GM21367 (cell line): ENCODE measurements at regions not wholly inside any gene's neighbourhood (a gene's known extent, or its start where the extent isn't known, plus 50 kb on each side); places are given as distances from the start of the nearest gene placed in this dataset.
"Not testable (repeated sequence)": the region's sequence is repeated elsewhere in the genome, so short reads cannot be mapped to it uniquely, and the experiment has no call there.

Experiments used
- ATAC-seq: cut with Tn5 transposase; IDR thresholded peaks from one replicate; pipeline ENCODE4 v1.9.1; 2021; ENCODE audit not compliant: unreplicated experiment

DNA sequence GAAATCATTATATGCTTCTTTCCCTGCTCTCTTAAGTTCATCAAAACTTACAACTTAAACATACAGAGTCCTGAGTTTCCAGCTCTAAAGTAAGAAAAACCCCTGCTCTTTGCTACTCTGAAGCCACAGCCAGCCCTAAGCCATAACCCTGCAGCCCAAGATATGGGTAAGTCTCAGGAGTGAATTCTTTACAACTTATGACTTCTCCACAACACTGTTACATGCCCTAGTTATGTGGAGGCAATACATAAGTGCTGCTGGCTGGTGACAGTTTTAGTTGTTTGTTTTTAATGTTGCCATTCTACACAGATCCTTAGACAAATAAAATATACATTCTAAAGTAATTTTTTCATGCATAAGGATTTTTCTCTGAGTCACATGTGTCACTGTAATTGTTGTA is 100.2 kb downstream of the FBXO8 start:
- no peak for ATAC-seq

- ATAC-seq = no peak
These were observed 101.6 kb downstream of the FBXO8 start for GRCh38 chr4:174181827-174182226.

- ATAC-seq = no peak
These were observed 105.9 kb downstream of the FBXO8 start for GRCh38 chr4:174177536-174177935.

GRCh38 chr4:174175836-174176235 is 107.6 kb downstream of the FBXO8 start:
- not testable (repeated sequence) for ATAC-seq

DNA sequence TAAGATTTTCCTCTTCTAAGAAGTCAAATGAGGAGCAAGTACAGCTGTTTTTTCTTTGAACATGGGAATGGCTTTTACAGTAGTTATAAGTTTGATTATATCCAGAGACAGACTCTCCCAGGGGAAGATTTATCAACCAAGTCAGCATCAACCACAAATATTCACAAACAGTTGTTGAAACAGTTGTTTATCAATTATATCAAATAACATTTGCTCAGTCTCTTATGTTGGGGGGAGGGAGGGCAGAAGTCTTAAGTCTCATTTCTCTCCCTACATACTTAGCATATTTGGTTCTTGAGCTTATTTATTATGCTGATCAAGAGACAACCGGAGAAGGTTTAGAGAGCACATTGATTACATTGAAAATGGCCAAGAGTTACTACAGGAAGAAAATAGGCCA is 110.1 kb downstream of the FBXO8 start:
- ATAC-seq = no peak

- ATAC-seq = no peak
These were observed 111.2 kb downstream of the FBXO8 start for GRCh38 chr4:174172274-174172673.

- no peak for ATAC-seq
These were observed 112.6 kb downstream of the FBXO8 start for GRCh38 chr4:174170906-174171305.

- ATAC-seq = no peak
These were observed 113.4 kb downstream of the FBXO8 start for GRCh38 chr4:174170091-174170490.

DNA sequence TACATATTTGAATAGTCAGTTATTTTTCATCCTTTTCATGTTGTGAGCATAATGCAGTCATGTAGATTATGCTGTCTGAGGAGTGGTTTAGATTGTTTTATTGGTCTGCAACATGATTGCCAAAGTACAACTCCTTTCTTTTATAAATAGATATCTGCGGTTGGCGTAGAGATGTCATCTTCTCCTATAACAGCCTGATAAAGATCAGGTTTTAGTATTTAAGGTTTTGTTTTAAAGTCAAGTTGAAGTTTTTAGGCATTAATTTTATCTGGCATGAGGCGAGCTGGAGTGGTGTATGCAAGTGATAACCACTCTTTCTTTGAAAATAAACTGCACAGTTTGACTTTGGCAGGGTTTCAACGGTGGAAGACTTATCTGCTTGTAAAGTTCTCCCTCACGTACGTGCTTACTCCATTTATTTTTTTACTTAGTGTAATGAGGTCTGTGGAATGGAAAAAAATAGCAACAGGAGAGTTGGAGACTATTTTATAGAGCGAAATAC is 126.3 kb downstream of the FBXO8 start:
- no peak for ATAC-seq

- peak; percentile 96 for ATAC-seq
These were observed 127.1 kb downstream of the FBXO8 start for GRCh38 chr4:174156239-174156826.

DNA sequence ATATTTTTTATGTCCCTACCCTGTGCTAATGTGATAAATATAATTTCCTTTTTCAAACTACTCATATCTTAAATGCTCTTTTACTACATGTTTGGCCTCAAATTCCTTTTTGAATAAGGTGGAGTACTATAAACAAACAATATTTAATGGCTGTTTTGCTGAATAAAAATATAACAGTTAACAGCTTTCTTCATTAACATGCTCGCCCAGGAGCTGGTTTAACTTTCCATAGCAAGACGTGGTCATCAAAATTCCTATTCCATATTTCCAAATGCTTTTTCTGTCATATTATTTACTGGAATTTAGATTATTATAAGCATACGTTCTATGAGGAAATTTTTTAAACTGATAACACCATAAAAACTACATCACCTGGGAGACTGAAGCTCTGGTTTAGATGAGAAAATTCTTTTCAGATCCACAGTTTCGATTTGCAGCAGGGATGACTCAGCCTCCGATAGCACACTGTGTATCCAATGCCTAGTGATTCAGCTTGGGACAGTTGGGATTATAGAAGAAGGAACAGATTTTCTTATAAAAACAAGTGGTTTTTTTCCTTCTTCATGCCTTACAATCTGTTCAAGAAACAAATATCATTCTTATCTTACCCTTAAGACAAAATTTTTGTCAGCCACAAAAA is 129.1 kb downstream of the FBXO8 start:
- ATAC-seq = no peak

- ATAC-seq = no peak
These were observed 130.6 kb downstream of the FBXO8 start for GRCh38 chr4:174152717-174153466.

DNA sequence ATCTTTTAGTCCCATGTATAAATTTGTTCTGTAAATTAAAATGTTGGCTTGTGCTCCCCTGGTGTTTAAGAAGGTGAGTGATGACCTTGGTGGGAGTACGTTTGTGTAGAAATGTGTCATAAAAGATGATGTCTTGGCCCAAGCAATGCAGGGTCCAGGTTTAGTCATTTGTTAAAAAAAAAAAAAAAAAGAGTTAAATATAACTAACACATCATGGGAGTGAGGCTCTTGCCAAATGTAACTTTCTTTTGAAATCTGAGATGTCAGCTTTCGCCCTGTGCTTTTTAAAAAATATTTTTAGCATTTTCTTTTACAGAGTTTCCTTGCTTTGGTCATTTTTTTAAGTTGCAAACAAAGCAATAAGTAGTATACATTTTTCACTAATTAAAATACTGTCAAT is 135.6 kb downstream of the FBXO8 start:
- no peak for ATAC-seq

- no peak for ATAC-seq
These were observed 139.4 kb downstream of the FBXO8 start for GRCh38 chr4:174144106-174144505.

DNA sequence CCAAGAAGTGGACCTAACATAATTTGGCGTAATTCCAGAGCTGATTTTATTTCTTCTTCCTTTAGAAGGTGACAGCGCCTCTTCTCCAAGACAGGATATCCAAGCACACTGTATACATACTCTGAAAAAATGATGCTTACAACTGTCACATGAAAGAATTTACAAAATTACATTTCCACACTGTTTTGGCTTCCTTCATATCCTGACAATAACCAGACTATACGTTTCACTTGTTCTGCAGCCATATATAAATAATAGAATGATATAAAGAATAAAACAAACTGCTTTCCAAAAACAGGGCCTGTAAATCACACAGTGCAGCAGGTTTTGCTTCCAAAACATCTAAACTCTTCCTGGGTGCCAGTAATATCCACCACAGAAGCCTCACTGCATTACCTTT is 141.6 kb downstream of the FBXO8 start:
- no peak for ATAC-seq

DNA sequence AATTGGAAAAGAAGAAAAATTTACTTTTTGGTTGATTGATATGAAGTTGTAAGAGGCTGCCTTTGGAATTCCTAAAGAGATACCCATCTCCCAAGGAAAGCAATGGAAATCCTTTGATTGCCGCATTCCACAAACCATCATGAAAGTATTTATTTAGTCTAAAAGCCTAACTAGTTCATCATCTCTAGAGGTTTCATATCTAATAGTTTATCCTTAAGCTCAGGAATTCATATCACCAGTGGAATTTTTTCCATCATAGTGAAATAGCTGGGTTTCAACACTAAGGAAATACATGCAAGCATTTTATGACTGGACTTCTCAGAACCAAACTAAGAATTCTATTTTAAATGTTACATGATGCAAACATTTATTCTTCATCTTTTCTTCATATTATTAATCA is 144.9 kb downstream of the FBXO8 start:
- ATAC-seq = no peak

- no peak for ATAC-seq
These were observed 145.8 kb downstream of the FBXO8 start for GRCh38 chr4:174137698-174138097.

DNA sequence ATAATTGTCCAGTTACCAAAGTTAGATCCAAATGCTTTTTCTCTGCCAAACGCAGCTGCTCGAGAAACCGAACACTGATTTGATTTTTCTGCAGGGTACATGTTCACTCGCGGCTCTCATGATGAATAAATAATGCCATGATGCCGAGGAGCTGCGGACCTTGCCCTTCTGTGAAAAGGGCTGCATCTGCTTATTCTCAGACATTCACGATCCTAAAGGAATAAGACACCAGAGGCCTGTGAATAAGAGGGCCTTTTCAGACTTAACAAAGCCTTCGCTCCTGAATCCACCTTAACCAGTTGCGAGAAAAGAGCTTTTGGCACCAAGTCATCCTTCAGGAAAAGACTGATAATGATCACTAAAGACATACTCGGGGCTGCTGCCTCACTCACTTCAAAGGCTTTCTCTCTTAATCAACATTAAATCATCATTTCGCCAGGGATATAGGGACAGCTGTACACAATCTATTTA is 147.5 kb downstream of the FBXO8 start:
- no peak for ATAC-seq

DNA sequence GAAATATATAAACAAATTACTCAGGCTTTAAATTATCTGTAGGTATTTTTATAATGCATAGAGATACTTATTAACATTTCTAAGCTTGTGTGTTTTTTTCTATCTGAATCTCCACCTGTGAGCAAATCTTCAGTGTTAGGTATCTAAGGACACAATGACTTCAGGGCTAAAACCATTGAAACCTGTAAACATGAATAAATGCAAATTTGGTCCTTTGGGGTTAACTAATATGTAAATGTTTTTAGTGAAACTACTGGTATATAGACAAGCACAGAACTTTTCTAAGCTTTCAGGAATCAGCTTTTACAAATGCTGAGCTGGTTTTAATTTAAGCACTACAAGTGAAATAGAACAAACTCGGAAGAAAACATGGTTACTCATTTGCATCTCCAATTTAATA is 147.9 kb downstream of the FBXO8 start:
- ATAC-seq = no peak

DNA sequence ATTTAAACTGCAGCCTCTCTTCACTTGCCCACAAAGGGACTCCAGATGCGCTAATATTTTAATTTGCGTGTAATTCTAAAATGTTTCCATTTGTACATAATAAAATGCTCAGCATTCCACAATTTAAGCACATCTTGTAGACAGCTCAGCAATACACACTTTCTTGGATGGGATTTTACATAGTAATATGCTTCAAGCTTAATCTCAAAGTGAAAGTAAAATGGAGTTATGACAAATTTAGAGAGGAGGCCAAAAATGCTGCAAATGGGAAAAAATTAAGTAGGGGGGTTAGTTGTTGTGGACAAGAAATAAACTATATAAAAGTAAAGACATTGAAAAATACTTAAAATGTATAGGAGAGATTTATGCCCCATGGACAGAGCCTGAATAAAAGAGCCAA is 149.1 kb downstream of the FBXO8 start:
- no peak for ATAC-seq

DNA sequence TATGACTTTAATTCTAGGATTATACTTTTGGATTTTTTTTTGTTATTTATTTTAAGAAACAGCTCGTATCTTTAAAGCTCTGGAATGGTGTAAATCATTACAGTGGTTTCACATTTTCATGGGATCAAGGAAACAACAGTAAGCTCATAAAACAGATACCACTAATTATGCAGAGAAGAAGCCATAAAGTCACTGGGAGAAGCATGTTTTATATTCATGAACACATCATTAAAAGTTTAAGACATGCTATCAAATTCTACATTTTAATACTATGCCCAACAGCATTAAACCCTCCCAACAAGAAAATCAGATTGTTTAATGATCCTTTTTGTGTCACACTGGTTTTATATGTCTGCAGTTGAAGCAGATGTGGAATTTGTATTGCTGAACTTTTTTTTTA is 149.9 kb downstream of the FBXO8 start:
- ATAC-seq = no peak

- ATAC-seq = no peak
These were observed 151.6 kb downstream of the FBXO8 start for GRCh38 chr4:174131901-174132300.
